ENCODE measurements at regions not wholly inside any gene's neighbourhood (a gene's known extent, or its start where the extent isn't known, plus 50 kb on each side); places are given as distances from the start of the nearest gene placed in this dataset.

DNA sequence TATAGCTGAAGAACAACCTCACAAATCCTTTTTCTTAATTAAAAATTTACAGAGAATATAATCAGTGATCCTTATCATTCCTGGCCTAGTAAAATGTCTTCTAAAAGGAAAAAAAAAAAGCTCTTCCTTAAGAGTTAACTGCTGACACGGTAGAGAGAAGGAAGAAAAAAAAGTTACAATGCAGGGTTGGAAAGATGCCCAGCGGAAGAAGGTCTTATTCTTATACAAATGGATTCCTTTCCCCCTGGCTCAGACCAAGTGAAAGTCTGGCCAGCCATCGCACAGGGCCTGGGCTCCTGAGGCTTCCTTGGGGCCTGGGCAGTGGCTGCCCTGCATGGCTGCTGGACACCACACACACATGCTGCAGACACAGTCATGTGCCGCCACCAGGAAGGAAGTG lies 688.6 kb downstream of the TENT5A start (continued):
- TF ChIP-seq, protein P1, sequence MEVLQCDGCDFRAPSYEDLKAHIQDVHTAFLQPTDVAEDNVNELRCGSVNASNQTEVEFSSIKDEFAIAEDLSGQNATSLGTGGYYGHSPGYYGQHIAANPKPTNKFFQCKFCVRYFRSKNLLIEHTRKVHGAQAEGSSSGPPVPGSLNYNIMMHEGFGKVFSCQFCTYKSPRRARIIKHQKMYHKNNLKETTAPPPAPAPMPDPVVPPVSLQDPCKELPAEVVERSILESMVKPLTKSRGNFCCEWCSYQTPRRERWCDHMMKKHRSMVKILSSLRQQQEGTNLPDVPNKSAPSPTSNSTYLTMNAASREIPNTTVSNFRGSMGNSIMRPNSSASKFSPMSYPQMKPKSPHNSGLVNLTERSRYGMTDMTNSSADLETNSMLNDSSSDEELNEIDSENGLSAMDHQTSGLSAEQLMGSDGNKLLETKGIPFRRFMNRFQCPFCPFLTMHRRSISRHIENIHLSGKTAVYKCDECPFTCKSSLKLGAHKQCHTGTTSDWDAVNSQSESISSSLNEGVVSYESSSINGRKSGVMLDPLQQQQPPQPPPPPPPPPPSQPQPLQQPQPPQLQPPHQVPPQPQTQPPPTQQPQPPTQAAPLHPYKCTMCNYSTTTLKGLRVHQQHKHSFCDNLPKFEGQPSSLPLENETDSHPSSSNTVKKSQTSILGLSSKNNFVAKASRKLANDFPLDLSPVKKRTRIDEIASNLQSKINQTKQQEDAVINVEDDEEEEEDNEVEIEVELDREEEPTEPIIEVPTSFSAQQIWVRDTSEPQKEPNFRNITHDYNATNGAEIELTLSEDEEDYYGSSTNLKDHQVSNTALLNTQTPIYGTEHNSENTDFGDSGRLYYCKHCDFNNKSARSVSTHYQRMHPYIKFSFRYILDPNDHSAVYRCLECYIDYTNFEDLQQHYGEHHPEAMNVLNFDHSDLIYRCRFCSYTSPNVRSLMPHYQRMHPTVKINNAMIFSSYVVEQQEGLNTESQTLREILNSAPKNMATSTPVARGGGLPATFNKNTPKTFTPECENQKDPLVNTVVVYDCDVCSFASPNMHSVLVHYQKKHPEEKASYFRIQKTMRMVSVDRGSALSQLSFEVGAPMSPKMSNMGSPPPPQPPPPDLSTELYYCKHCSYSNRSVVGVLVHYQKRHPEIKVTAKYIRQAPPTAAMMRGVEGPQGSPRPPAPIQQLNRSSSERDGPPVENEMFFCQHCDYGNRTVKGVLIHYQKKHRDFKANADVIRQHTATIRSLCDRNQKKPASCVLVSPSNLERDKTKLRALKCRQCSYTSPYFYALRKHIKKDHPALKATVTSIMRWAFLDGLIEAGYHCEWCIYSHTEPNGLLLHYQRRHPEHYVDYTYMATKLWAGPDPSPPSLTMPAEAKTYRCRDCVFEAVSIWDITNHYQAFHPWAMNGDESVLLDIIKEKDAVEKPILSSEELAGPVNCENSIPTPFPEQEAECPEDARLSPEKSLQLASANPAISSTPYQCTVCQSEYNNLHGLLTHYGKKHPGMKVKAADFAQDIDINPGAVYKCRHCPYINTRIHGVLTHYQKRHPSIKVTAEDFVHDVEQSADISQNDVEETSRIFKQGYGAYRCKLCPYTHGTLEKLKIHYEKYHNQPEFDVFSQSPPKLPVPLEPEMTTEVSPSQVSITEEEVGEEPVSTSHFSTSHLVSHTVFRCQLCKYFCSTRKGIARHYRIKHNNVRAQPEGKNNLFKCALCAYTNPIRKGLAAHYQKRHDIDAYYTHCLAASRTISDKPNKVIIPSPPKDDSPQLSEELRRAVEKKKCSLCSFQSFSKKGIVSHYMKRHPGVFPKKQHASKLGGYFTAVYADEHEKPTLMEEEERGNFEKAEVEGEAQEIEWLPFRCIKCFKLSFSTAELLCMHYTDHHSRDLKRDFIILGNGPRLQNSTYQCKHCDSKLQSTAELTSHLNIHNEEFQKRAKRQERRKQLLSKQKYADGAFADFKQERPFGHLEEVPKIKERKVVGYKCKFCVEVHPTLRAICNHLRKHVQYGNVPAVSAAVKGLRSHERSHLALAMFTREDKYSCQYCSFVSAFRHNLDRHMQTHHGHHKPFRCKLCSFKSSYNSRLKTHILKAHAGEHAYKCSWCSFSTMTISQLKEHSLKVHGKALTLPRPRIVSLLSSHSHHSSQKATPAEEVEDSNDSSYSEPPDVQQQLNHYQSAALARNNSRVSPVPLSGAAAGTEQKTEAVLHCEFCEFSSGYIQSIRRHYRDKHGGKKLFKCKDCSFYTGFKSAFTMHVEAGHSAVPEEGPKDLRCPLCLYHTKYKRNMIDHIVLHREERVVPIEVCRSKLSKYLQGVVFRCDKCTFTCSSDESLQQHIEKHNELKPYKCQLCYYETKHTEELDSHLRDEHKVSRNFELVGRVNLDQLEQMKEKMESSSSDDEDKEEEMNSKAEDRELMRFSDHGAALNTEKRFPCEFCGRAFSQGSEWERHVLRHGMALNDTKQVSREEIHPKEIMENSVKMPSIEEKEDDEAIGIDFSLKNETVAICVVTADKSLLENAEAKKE (CRISPR knock-in tag; IDR thresholded peaks at IDR 0.05), result no peak
- TF ChIP-seq CREB1 (CRISPR knock-in tag; IDR thresholded peaks at IDR 0.05; ENCODE audit: low read depth) (no peak), POLR2AphosphoS5 (IDR thresholded peaks at IDR 0.05; ENCODE audit: low read depth) (no peak), ZNF331 (CRISPR knock-in tag; IDR thresholded peaks at IDR 0.05; ENCODE audit: low read depth) (no peak), STAT1 (IDR thresholded peaks at IDR 0.05; ENCODE audit: unreplicated experiment) (no peak), ZNF114 (CRISPR knock-in tag; IDR thresholded peaks at IDR 0.05) (no peak)

DNA sequence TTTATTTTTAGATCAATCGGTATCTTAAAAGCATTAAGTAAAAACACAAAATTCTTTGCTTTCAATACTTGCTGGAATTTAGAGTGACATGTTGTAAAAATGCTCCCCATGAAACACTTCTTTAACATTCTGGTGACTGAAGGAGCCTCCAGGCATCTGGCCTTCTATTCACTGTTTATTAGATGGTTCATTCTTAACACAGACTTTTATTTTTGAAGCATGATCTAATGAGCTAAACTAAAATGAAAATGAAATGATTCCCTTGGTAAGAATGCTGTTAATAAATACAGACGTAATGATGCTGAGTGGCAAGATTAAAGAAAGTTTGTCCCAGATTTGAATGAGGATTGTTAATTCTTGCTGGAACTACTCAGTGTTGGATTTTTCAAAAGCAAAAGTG lies 698.4 kb downstream of the TENT5A start:
- no peaks in the 10 kb centered on the region for H3K4me1 Mint-ChIP-seq
- peaks cover 5% of the 10 kb centered on the region for H3K27me3 Mint-ChIP-seq (ENCODE audit: insufficient read depth, low read depth, poor library complexity)
- TF ChIP-seq NANOG (IDR thresholded peaks at IDR 0.05; ENCODE audit: borderline replicate concordance) (no peak), STAT1 (IDR thresholded peaks at IDR 0.05; ENCODE audit: unreplicated experiment) (no peak), EZH2 (IDR thresholded peaks at IDR 0.05; ENCODE audit: low read depth, unreplicated experiment) (no peak)
- TF ChIP-seq, protein P2, sequence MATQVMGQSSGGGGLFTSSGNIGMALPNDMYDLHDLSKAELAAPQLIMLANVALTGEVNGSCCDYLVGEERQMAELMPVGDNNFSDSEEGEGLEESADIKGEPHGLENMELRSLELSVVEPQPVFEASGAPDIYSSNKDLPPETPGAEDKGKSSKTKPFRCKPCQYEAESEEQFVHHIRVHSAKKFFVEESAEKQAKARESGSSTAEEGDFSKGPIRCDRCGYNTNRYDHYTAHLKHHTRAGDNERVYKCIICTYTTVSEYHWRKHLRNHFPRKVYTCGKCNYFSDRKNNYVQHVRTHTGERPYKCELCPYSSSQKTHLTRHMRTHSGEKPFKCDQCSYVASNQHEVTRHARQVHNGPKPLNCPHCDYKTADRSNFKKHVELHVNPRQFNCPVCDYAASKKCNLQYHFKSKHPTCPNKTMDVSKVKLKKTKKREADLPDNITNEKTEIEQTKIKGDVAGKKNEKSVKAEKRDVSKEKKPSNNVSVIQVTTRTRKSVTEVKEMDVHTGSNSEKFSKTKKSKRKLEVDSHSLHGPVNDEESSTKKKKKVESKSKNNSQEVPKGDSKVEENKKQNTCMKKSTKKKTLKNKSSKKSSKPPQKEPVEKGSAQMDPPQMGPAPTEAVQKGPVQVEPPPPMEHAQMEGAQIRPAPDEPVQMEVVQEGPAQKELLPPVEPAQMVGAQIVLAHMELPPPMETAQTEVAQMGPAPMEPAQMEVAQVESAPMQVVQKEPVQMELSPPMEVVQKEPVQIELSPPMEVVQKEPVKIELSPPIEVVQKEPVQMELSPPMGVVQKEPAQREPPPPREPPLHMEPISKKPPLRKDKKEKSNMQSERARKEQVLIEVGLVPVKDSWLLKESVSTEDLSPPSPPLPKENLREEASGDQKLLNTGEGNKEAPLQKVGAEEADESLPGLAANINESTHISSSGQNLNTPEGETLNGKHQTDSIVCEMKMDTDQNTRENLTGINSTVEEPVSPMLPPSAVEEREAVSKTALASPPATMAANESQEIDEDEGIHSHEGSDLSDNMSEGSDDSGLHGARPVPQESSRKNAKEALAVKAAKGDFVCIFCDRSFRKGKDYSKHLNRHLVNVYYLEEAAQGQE (IDR thresholded peaks at IDR 0.05; ENCODE audit: unreplicated experiment), result no peak
- TF ChIP-seq, protein P3, sequence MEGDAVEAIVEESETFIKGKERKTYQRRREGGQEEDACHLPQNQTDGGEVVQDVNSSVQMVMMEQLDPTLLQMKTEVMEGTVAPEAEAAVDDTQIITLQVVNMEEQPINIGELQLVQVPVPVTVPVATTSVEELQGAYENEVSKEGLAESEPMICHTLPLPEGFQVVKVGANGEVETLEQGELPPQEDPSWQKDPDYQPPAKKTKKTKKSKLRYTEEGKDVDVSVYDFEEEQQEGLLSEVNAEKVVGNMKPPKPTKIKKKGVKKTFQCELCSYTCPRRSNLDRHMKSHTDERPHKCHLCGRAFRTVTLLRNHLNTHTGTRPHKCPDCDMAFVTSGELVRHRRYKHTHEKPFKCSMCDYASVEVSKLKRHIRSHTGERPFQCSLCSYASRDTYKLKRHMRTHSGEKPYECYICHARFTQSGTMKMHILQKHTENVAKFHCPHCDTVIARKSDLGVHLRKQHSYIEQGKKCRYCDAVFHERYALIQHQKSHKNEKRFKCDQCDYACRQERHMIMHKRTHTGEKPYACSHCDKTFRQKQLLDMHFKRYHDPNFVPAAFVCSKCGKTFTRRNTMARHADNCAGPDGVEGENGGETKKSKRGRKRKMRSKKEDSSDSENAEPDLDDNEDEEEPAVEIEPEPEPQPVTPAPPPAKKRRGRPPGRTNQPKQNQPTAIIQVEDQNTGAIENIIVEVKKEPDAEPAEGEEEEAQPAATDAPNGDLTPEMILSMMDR (conservative IDR thresholded peaks at IDR 0.05; ENCODE audit: low read depth in 2 of 2), result no peak

More for the DNA sequence above, 698.4 kb downstream of the TENT5A start:
- Mint-ChIP-seq H3K27ac (no peak overlapping the region), H3K36me3 (ENCODE audit: low read depth) (no peaks in the 10 kb centered on the region), H3K4me3 (no peak overlapping the region), H3K9me3 (no peaks in the 10 kb centered on the region)
- Histone ChIP-seq H3K4me1 (ENCODE audit: insufficient read depth) (no peaks in the 10 kb centered on the region), H2AFZ (peak overlapping the region; percentile 45; the same call in 1 of the 2 replicates), H3K79me2 (replicated peaks; ENCODE audit: insufficient read depth) (no peaks in the 10 kb centered on the region), H3K4me2 (no peak overlapping the region), H3K36me3 (ENCODE audit: insufficient read depth) (no peaks in the 10 kb centered on the region), H3K27ac (ENCODE audit: low read depth) (no peak overlapping the region), H3F3A (replicated peaks; ENCODE audit: low read depth) (no peaks in the 10 kb centered on the region), H3K4me3 (no peak overlapping the region), H3K9me2 (ENCODE audit: insufficient read depth) (no peaks in the 10 kb centered on the region), H3K27me3 (ENCODE audit: insufficient read depth) (no peaks in the 10 kb centered on the region), H4K20me1 (replicated peaks; ENCODE audit: insufficient read depth) (no peaks in the 10 kb centered on the region)
- no peak for DNase-seq (ENCODE audit: low spot score)
- ATAC-seq, result no peak

Measured in GM23338 (cell line).